ENCODE measurements at regions not wholly inside any gene's neighbourhood (a gene's known extent, or its start where the extent isn't known, plus 50 kb on each side); places are given as distances from the start of the nearest gene placed in this dataset.

DNA sequence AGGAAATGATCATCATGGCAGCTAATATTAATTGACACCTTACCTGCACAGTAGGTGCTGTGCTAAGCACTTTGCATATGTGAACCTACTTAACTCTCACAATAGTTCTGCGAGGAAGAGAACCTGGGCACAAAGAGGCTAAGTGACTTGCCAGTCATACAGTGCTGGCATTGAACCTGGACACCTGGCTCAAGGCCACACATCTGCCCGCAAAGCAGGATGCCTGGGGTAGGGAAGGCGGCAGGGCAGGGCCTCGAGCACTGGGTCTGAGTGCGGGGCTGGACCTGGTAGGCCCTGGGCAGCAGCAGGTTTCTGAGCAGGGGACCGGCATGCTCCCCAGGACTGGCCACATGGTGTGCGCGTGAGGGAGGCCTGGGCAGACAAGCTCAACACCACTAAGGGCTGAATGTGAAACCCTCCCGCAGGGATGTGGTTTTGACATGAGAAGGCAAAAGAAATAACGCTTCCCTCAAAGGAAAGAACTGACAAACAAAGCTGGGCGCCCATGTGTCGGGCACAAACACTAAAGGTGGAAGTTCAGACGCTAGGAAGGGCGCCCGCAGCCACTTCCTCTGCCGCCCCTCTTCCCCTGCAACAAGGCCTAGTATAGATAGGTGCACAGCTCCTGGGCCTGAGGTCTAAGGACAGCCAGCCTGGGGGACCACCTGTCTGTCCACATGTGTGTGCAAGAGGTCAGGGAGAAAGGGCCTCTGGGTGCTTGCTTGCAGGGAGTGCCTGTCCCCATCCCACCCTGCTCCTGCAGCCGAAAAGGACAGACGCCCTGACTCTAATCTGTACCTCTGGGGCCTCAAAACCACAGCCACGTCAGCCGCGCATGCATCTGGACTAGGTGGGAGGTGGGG lies 92.5 kb downstream of the ZFP36L2 start:
- peak; percentile 54 for DNase-seq
- TF ChIP-seq, protein P1, sequence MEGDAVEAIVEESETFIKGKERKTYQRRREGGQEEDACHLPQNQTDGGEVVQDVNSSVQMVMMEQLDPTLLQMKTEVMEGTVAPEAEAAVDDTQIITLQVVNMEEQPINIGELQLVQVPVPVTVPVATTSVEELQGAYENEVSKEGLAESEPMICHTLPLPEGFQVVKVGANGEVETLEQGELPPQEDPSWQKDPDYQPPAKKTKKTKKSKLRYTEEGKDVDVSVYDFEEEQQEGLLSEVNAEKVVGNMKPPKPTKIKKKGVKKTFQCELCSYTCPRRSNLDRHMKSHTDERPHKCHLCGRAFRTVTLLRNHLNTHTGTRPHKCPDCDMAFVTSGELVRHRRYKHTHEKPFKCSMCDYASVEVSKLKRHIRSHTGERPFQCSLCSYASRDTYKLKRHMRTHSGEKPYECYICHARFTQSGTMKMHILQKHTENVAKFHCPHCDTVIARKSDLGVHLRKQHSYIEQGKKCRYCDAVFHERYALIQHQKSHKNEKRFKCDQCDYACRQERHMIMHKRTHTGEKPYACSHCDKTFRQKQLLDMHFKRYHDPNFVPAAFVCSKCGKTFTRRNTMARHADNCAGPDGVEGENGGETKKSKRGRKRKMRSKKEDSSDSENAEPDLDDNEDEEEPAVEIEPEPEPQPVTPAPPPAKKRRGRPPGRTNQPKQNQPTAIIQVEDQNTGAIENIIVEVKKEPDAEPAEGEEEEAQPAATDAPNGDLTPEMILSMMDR (IDR thresholded peaks at IDR 0.05) = no peak
- Histone ChIP-seq H3K27ac (peak overlapping the region; percentile 63), H3K27me3 (no peaks in the 10 kb centered on the region), H3K36me3 (no peaks in the 10 kb centered on the region), H3K4me1 (peaks cover 42% of the 10 kb centered on the region), H3K9ac (ENCODE audit: low read depth in 2 of 2, low read length in 2 of 2) (peak overlapping the region in 1 of 2 donors; percentile 57), H3K4me3 (no peak overlapping the region), H3K9me3 (no peaks in the 10 kb centered on the region)
- intact Hi-C loops (cut with DNase I) = no loop called here

DNA sequence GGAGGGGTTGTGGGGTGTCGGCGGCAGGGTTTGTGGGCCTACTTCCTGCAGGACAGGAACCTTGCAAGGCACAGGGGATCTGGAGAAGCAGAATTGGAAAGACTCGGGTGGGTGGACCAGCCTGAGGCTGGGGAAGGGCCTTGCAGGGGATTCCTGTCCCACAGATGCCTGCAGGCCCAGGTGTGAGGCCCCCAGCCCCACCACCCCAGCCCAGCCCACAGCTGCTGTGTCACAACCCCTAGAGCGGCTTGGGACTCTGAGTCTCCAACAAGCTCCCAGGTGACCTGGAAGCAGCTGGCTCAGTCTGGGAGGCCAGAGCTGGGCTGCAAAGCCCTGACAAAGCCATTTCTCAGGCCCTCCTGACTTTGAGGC lies 93.1 kb downstream of the ZFP36L2 start:
- Histone ChIP-seq H3K9me3 (no peaks in the 10 kb centered on the region), H3K4me1 (peaks cover 42% of the 10 kb centered on the region), H3K27me3 (no peaks in the 10 kb centered on the region), H3K36me3 (no peaks in the 10 kb centered on the region), H3K4me3 (no peak overlapping the region), H3K27ac (peak overlapping the region; percentile 63), H3K9ac (ENCODE audit: low read depth in 2 of 2, low read length in 2 of 2) (peak overlapping the region in 1 of 2 donors; percentile 57)
- intact Hi-C loops (cut with DNase I) = no loop called here
- TF ChIP-seq, protein P1 (IDR thresholded peaks at IDR 0.05) = no peak
- DNase-seq = no peak

DNA sequence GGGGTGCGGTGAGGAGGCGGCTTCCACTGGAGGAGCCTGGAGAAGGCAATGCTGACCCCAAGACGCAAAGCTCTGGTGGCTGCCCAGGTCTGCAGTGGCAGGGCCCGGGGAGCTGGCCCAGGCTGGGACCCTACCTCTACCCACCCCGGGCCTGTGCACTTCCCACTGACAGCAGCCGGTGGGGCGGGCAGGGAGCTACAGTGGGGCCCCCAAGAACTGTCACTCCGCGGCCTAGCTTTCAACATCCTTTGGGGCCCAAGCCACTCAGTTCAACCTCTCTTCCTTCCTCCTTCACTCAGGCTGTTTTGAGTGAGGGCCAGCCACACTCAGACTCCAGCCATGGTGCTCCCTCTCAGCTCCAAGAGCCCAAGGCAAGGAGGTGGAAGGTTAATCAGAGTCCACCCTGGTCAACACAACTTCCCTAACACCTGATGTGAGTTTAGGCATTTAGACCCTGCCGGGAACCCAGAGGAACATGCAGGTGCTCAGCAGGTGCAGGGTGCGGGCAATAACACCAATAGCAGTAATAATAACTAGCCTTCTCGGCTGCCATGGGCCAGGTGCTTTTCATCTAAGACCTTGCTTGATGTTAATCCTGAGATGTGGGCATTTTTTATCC lies 93.6 kb downstream of the ZFP36L2 start:
- Histone ChIP-seq H3K4me3 (no peak overlapping the region), H3K27ac (peak overlapping the region; percentile 63), H3K4me1 (peaks cover 38% of the 10 kb centered on the region), H3K27me3 (no peaks in the 10 kb centered on the region), H3K9me3 (no peaks in the 10 kb centered on the region), H3K36me3 (no peaks in the 10 kb centered on the region), H3K9ac (ENCODE audit: low read depth in 2 of 2, low read length in 2 of 2) (peak overlapping the region in 1 of 2 donors; percentile 57)
- intact Hi-C loops (cut with DNase I) = no loop called here
- DNase-seq = no peak
- TF ChIP-seq, protein P1 (IDR thresholded peaks at IDR 0.05) = no peak

DNA sequence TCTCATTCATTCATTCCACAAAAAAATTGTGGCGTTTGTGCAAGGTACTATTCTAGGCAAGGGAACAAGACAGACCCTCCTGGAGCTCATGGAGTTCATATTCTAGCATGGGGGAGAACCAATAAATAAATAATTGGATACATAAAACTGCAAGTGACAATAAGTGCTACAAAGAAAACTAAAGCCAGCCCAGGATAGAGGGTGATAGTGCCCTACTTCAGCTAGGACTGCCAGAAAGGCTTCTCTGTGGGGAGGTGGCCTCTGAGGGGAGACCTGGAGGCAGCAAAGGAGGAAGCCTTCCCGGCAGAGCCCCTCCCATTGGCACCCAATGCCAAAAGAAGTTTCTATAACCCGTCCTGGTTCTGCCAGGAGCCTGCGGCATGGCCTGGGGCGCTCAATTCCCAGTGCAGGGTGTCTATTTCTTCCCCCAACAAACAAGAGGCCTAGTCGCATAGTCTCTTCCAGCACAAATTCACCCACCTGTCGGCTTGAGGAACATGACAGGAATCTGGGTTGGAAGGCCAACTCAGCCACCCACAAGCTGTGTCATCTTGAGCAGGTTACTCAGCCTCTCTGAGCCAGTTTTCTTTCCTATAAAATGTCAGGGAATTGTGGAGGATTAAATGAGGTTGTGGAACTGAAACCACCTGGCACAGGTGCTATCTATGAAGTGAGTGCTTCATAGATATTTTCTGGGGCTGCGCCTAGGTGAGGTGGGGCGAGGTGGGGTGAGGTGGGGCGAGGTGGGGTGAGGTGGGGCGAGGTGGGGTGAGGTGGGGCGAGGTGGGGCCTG lies 94.3 kb downstream of the ZFP36L2 start:
- Histone ChIP-seq H3K4me1 (peaks cover 36% of the 10 kb centered on the region), H3K9me3 (no peaks in the 10 kb centered on the region), H3K9ac (ENCODE audit: low read depth in 2 of 2, low read length in 2 of 2) (peak overlapping the region; percentile 48 to 88), H3K36me3 (no peaks in the 10 kb centered on the region), H3K4me3 (no peak overlapping the region), H3K27ac (peak overlapping the region; percentile 63), H3K27me3 (no peaks in the 10 kb centered on the region)
- TF ChIP-seq, protein P1 (IDR thresholded peaks at IDR 0.05) = no peak
- no peak for DNase-seq
- intact Hi-C loops (cut with DNase I) = loop anchor here (2.0 kb wide), 1 partner anchor 97 kb away; no protein-coding TSS in a partner anchor
